ENCODE measurements at regions not wholly inside any gene's neighbourhood (a gene's known extent, or its start where the extent isn't known, plus 50 kb on each side); places are given as distances from the start of the nearest gene placed in this dataset.

DNA sequence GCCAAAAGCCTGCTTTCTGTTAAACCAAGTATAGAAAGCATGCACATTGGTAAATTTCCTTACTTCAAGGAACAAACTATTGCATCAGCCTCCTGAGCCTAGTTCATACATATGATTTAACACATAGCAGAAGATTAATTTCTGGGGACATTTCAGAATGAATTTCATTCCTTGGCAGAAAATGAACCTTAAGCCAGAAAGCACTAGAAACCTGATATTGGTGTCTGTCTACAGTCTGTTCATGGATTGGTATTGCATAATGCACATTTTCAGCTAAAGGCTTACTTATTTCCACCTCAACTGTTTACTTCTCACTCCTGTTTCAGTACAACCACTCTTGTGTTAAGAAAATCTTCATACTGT lies 1471.8 kb upstream of the NUDT12 start:
- no peak for TF ChIP-seq EZH2 (IDR thresholded peaks at IDR 0.05; ENCODE audit: low read length)
- TF ChIP-seq, protein P1, sequence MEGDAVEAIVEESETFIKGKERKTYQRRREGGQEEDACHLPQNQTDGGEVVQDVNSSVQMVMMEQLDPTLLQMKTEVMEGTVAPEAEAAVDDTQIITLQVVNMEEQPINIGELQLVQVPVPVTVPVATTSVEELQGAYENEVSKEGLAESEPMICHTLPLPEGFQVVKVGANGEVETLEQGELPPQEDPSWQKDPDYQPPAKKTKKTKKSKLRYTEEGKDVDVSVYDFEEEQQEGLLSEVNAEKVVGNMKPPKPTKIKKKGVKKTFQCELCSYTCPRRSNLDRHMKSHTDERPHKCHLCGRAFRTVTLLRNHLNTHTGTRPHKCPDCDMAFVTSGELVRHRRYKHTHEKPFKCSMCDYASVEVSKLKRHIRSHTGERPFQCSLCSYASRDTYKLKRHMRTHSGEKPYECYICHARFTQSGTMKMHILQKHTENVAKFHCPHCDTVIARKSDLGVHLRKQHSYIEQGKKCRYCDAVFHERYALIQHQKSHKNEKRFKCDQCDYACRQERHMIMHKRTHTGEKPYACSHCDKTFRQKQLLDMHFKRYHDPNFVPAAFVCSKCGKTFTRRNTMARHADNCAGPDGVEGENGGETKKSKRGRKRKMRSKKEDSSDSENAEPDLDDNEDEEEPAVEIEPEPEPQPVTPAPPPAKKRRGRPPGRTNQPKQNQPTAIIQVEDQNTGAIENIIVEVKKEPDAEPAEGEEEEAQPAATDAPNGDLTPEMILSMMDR (optimal IDR thresholded peaks at IDR 0.05 in 1 of 3, IDR thresholded peaks at IDR 0.05 in 1 of 3, conservative IDR thresholded peaks at IDR 0.05 in 1 of 3; ENCODE audit: extremely low read depth in 1 of 3, insufficient read depth in 2 of 3, low read length in 3 of 3), result no peak
- H3K9ac ChIP-seq (ENCODE audit: control insufficient read depth, extremely low read depth, insufficient read depth, low read length), result no peak overlapping the region
- no peak overlapping the region for H3K27ac ChIP-seq (ENCODE audit: control insufficient read depth, insufficient read depth, low read length)
- H3K36me3 ChIP-seq (ENCODE audit: control insufficient read depth in 2 of 2, extremely low read depth in 1 of 2, insufficient read depth in 2 of 2, low read length in 2 of 2), result no peaks in the 10 kb centered on the region
- no peak overlapping the region for H2AFZ ChIP-seq (ENCODE audit: control insufficient read depth, low read length)
- DNase-seq (ENCODE audit: low read depth, low spot score) (no peak), FAIRE-seq (no peak)
- dilution Hi-C loops (cut with MboI; ENCODE audit: extremely low pct_ligation_motif_present, low sequenced_read_pairs), result no loop called here
- H3K4me3 ChIP-seq (ENCODE audit: control insufficient read depth in 2 of 3, extremely low read depth in 1 of 3, insufficient read depth in 2 of 3, low read depth in 1 of 3, low read length in 3 of 3), result no peak overlapping the region
- no peaks in the 10 kb centered on the region for H3K4me1 ChIP-seq (ENCODE audit: control insufficient read depth, extremely low read depth, insufficient read depth, low read length)
- no peaks in the 10 kb centered on the region for H3K27me3 ChIP-seq (ENCODE audit: control insufficient read depth, extremely low read depth, insufficient read depth, low read length)
- H4K20me1 ChIP-seq (ENCODE audit: control insufficient read depth, extremely low read depth, insufficient read depth, low read length), result no peaks in the 10 kb centered on the region
- H3K79me2 ChIP-seq (ENCODE audit: control insufficient read depth, insufficient read depth, low read length), result no peaks in the 10 kb centered on the region
- H3K4me2 ChIP-seq (ENCODE audit: control insufficient read depth, extremely low read depth, insufficient read depth, low read depth, low read length), result no peak overlapping the region
- no peaks in the 10 kb centered on the region for H3K9me1 ChIP-seq (ENCODE audit: control insufficient read depth, extremely low read depth, insufficient read depth, low read length)
- no peaks in the 10 kb centered on the region for H3K9me3 ChIP-seq (ENCODE audit: control insufficient read depth, low read depth, low read length)

DNA sequence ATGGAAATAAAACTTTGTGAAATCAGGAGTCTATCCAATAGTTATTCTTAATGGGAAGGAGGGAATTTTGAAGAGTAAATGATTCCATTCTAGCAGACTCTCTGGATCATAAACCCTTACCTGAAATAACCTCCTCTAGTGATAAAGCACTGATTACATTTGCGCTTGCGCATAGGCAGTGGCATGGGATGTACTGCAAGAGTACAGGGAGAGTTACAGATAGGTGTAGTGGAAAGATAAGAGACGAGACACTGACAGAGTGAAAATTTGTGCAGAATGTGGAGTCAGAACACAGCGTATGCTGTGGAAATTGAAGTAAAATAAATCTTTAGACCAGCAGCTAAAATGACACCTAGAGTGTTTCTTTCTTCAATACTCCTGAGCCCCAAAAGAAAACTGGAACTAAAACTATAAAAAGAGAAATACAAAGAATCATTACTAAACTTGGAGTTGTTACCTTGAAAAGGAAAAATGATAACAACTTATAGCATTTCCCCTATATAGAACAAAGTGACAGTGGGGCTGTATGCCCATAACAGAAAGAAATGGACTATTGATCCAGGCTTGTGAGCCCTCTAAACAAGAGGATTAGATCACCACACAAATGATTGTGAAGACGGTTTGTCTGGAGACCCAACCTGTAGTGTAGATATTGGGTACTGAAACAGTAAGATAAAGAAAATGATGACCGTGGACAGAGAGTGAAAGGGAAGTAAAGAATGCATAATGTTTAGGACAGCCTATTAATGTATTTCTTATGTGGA lies 1471.2 kb upstream of the NUDT12 start:
- Histone ChIP-seq H3K9me1 (ENCODE audit: control insufficient read depth, extremely low read depth, insufficient read depth, low read length) (no peaks in the 10 kb centered on the region), H3K4me3 (ENCODE audit: control insufficient read depth in 2 of 3, extremely low read depth in 1 of 3, insufficient read depth in 2 of 3, low read depth in 1 of 3, low read length in 3 of 3) (no peak overlapping the region), H3K27ac (ENCODE audit: control insufficient read depth, insufficient read depth, low read length) (no peak overlapping the region), H3K9me3 (ENCODE audit: control insufficient read depth, low read depth, low read length) (no peaks in the 10 kb centered on the region), H3K27me3 (ENCODE audit: control insufficient read depth, extremely low read depth, insufficient read depth, low read length) (no peaks in the 10 kb centered on the region), H3K4me1 (ENCODE audit: control insufficient read depth, extremely low read depth, insufficient read depth, low read length) (no peaks in the 10 kb centered on the region), H4K20me1 (ENCODE audit: control insufficient read depth, extremely low read depth, insufficient read depth, low read length) (no peaks in the 10 kb centered on the region), H3K79me2 (ENCODE audit: control insufficient read depth, insufficient read depth, low read length) (no peaks in the 10 kb centered on the region), H3K9ac (ENCODE audit: control insufficient read depth, extremely low read depth, insufficient read depth, low read length) (no peak overlapping the region), H3K4me2 (ENCODE audit: control insufficient read depth, extremely low read depth, insufficient read depth, low read depth, low read length) (no peak overlapping the region), H2AFZ (ENCODE audit: control insufficient read depth, low read length) (no peak overlapping the region), H3K36me3 (ENCODE audit: control insufficient read depth in 2 of 2, extremely low read depth in 1 of 2, insufficient read depth in 2 of 2, low read length in 2 of 2) (no peaks in the 10 kb centered on the region)
- FAIRE-seq, result no peak
- dilution Hi-C loops (cut with MboI; ENCODE audit: extremely low pct_ligation_motif_present, low sequenced_read_pairs), result no loop called here
- no peak for DNase-seq (ENCODE audit: low read depth, low spot score)
- TF ChIP-seq, protein P1 (optimal IDR thresholded peaks at IDR 0.05 in 1 of 3, IDR thresholded peaks at IDR 0.05 in 1 of 3, conservative IDR thresholded peaks at IDR 0.05 in 1 of 3; ENCODE audit: extremely low read depth in 1 of 3, insufficient read depth in 2 of 3, low read length in 3 of 3), result no peak
- TF ChIP-seq EZH2 (IDR thresholded peaks at IDR 0.05; ENCODE audit: low read length), result no peak
